GM21529 (cell line): ENCODE measurements at regions not wholly inside any gene's neighbourhood (a gene's known extent, or its start where the extent isn't known, plus 50 kb on each side); places are given as distances from the start of the nearest gene placed in this dataset.
A peak's percentile ranks its signal among the peaks of the same experiment; 100 is the strongest.
"Not testable (repeated sequence)": the region's sequence is repeated elsewhere in the genome, so short reads cannot be mapped to it uniquely, and the experiment has no call there.

ENCODE experiments used
- ATAC-seq: cut with Tn5 transposase; IDR thresholded peaks from one replicate; pipeline ENCODE4 v1.9.1; 2021; ENCODE audit not compliant: unreplicated experiment

DNA sequence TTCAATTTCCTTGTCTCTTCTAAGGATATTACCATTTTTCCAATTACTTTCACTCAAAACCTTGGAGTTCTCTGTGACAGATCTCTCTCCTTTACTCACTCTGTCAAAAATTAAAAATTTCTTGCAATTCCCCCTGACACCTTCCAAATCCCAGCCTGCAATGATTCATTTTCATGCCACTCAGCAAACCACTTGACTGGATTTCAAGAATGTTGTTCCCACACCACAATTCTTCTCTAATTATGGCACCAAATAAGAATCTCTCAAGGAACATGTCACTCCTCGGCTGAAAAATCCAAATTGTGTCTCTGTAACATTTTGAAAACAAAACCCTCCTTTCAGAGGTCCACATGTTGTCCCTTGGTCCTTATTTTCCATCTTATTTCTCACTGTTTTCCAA lies 438.9 kb upstream of the ZP4 start:
- no peak for ATAC-seq

DNA sequence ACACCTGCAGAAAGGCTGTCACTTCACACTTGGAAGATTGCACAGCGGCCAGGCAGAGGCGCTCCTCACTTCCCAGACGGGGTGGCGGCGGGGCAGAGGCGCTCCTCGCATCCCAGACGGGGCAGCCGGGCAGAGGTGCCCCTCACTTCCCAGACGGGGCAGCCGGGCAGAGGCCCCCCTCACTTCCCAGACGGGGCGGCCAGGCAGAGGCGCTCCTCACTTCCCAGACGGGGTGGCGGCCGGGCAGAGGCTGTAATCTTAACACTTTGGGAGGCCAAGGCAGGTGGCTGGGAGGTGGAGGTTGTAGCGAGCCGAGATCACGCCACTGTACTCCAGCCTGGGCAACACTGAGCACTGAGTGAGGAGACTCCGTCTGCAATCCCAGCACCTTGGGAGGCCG lies 436.3 kb upstream of the ZP4 start:
- not testable (repeated sequence) for ATAC-seq

DNA sequence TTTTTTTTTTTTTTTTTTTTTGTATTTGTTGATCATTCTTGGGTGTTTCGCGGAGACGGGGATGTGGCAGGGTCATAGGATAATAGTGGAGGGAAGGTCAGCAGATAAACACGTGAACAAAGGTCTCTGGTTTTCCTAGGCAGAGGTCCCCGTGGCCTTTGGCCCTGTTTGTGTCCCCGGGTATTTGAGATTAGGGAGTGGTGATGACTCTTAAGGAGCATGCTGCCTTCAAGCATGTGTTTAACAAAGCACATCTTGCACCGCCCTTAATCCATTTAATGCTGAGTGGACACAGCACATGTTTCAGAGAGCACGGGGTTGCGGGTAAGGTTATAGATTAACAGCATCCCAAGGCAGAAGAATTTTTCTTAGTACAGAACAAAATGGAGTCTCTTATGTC lies 435.8 kb upstream of the ZP4 start:
- ATAC-seq = not testable (repeated sequence)

- no peak for ATAC-seq
These were observed 433.6 kb upstream of the ZP4 start for GRCh38 chr1:238324211-238324864.

GRCh38 chr1:238323490-238323889 lies 432.8 kb upstream of the ZP4 start:
- ATAC-seq = no peak

DNA sequence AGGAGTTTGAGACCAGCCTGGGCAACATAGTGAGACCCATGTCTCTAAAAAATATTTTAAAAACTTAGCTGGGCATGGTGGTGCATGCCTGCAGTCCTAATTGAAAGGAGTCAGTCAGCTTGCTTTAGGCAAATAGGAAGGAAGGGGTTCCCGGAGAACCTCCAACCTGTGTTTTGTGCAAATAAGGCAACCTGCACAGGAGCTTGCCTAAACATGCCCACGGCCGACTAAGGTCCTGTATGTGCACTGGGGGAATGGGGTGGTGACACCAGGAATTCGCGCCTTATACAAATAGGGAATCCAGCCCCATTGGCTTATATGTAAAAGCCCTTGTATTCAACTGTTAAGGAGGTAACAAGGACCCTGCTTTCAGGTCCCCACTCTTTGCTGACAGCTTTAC lies 429.2 kb upstream of the ZP4 start:
- ATAC-seq = no peak

GRCh38 chr1:238318294-238319110 lies 427.8 kb upstream of the ZP4 start:
- no peak for ATAC-seq

DNA sequence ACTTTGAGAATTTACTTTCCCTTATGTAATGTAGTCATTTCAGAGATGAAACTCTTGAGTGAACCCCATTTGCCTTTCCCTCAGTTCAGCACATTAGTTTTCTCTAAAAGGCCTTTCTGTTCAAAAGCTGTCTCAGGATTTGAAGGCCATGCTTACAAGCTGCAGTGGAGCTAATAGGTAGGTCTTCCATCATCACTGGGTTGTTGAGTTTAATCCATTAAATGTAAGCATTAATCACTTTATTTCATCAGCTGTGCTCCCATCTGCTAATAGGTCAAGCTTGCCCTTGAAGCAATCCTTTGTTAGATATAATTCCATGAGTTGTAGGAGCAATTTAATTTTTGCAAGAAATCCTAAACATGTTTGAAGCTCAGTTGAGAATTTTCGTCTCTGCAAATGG lies 422.2 kb upstream of the ZP4 start:
- no peak for ATAC-seq

DNA sequence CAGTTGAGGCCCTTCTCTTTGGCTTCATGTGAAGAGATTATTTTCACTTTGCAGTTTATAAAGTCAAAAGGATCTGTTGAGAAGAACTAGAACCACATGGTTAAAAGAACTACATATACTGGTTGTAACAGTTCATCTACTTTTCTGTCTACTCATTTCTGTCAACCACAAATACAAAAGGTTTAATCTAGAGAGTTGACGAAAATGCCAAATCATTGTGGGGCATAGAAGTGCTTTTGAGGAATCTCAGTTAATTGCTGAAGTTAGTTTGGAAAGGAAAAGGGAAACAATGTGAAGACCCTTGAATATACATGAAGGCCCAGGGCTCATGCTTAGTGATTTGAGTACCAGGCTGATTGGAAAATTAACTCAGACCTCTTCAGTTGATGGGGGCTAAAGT lies 415.7 kb upstream of the ZP4 start:
- no peak for ATAC-seq

GRCh38 chr1:238302646-238303045 lies 411.9 kb upstream of the ZP4 start:
- ATAC-seq = no peak

GRCh38 chr1:238296371-238296770 lies 405.6 kb upstream of the ZP4 start:
- ATAC-seq = no peak

- no peak for ATAC-seq
These were observed 402.4 kb upstream of the ZP4 start for GRCh38 chr1:238293075-238293474.

GRCh38 chr1:238281418-238281817 lies 390.7 kb upstream of the ZP4 start:
- no peak for ATAC-seq

- ATAC-seq = no peak
These were observed 389.1 kb upstream of the ZP4 start for GRCh38 chr1:238279694-238280380.

DNA sequence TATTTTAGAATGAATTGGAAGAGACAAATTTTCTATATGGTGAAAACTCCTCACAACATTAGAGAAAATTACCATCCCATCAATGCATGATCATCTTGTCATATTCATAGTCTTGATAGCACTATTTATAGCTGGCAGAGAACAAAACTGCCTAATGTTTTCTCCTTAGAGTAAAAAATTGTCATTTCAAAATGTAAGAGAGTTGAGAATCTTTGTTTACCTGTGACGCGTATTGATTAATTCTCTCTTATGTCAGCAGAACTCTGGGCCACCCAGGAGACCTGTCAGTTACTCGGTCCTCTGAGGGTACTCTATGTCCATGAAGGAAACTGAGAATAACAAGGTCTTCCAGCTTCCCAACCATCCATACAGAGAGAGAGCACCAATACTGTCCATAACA lies 381.4 kb upstream of the ZP4 start:
- ATAC-seq = no peak

DNA sequence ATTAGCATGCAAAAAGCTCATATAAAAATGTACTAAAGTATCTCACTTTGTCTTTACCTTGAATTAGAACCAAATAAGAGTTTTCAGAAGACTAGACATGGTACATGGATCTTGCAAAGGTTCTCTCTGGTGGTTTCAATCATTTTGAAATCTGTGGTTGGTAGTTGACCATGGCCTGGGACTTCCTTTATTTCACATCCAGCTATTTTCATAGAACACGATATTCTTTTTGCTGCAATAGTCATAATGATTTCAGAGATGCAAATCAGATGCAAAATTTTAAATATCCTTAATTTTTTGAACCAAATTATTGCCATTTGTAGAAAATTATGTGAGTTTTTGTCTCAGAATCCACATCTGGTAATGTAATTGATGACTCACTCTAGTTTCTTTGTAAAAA lies 375.1 kb upstream of the ZP4 start:
- ATAC-seq = no peak

DNA sequence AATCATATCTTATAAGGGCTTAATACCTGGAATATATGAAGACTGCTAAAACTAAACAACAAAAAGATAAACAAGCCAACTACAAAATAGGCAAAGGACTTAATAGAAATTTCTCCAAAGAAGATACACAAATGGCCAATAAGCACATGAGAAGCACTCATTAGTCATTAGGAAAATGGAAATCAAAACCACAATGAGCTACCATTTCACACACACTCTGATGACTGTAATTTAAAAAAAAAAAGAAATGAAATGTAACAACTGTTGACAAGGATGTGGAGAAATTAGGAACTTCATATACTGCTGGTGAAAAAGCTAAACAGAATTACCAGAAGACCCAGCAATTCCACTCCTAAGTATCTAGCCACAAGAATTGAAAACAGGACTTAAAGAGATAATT lies 374.2 kb upstream of the ZP4 start:
- ATAC-seq = no peak

GRCh38 chr1:238258510-238258909 lies 367.8 kb upstream of the ZP4 start:
- ATAC-seq = no peak

DNA sequence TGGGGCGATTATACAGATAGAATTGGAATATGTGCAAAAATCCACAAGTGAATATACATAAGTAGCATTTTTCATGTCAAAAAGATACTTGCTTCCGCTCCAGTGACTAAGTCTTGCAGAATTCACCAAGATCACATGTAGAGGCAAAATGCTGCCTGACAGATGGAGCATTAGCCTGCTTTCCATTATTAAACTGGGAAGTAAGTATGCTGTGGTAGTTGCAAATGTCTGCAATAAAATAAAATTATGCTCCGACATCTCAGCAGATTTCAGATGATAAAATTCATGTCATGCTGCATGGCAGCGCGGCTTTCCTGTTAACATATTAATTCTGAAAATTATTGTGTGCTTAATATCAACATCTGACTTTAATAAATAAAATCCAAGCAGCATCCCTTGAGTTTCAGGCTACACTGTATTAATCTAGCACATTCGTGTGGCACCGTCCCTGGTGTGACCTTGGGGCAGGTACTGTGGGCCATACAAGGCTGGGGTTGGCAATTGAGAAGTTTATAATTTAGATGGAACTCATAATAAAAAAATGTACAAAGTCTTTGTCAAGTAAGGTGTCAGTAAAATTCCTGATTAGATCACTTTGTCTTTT lies 366.4 kb upstream of the ZP4 start:
- ATAC-seq = no peak

DNA sequence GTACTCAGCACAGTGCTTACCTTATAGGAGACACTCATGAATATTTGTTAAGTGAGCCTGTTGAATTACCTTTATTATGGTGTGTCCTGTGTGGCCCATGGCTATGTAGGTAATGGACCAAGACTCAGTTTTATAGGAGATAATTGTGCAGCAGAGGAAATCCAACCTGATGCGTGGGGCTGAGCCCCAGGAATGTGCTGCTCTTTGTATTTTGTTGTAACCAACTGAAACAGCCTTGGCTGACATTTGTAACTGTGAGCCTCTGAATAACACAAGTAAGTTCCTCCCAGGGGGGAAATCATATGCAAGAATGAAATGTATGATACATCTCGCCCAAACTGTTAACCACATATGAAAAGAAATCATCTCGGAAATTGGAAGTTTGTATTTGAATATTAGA lies 364.2 kb upstream of the ZP4 start:
- ATAC-seq = no peak

DNA sequence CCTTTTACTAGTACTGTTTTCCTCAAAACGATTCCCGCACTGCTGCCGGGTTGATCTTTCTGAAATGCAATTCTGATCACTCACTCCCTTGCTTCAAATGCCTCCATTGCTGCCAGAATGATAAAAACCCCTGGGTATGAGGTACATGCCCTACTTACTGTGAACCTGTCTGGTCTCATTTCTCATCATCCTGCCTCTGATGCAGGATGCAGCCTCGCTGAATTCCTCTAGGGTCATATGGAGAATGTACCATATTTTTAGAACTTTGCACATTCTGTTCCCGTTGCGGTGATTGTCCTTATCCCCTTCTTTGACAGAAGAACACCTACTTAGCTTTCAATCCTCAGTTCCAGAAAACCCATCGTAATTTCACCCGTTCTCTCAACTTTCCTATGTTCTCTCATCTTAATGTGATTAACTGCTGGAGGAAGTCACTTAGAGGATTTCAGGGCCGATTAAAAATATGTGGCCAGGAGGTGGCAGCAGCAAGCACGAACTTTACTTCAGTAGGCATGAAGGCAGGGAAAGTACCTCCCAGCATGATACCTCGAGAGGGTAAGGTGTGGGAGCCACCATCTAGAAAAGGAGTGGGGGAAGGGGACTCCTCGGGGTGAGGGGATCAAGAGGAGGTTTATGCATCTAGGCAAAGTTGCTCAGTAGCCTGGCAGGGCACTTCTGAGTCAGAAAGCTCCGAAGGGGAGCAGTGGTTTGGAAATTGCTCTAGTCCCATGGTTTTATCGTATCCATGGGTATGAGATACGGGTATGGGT lies 361.5 kb upstream of the ZP4 start:
- ATAC-seq = peak; percentile 63
